Hepatocyte (in vitro differentiated cells): ENCODE measurements at regions not wholly inside any gene's neighbourhood (a gene's known extent, or its start where the extent isn't known, plus 50 kb on each side); places are given as distances from the start of the nearest gene placed in this dataset.

Experiments used
- CTCF ChIP-seq: fragments of 200-600 bp; sonication (generic); IDR thresholded peaks from 2 replicates; pipeline ENCODE4 v1.5.1; 2016; ENCODE audit warnings: antibody characterized with exemption, mild to moderate bottlenecking; ENCODE audit not compliant: poor library complexity
- EZH2 ChIP-seq: fragments of 200-600 bp; sonication (generic); IDR thresholded peaks from 2 replicates; pipeline ENCODE4 v1.6.1; 2016; ENCODE audit warnings: antibody characterized with exemption, mild to moderate bottlenecking, borderline replicate concordance

- TF ChIP-seq EZH2, result no peak
- no peak for TF ChIP-seq CTCF
These were observed 625.4 kb upstream of the TBL1XR1 start for GRCh38 chr3:177822681-177823096.
